Iris pigment epithelial cell (primary cell): ENCODE measurements at regions not wholly inside any gene's neighbourhood (a gene's known extent, or its start where the extent isn't known, plus 50 kb on each side); places are given as distances from the start of the nearest gene placed in this dataset.

Experiments
- DNase-seq: peaks from one replicate; pipeline ENCODE4 v3.0.0-alpha.2; 2011; ENCODE audit warnings: low read depth

GRCh38 chr20:25135031-25135430 lies 53.1 kb upstream of the VSX1 start:
- DNase-seq: no peak

DNA sequence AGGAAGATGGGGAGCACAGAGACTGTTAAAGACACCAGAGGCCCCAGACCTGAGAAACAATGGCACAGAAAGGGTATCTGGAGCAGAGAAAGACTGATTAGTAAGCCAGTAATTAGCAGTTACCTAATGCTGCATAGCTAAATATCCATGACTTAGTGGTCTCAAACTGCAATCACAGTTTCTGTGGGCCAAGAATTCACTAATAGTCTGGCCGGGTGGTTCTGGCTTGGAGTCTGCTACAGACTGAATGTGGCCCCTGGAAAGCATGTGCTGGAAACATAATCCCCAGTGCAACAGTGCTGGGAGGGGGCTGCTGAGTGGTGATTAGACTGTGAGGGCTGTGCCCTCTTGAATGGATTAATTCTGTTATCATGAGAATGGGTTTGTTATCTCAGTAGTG lies 54.1 kb upstream of the VSX1 start:
- no peak for DNase-seq

- peak; percentile 88 for DNase-seq
These were observed 55.0 kb upstream of the VSX1 start for GRCh38 chr20:25136643-25137559.

GRCh38 chr20:25139029-25139705 lies 56.3 kb upstream of the ENTPD6 start:
- no peak for DNase-seq

DNA sequence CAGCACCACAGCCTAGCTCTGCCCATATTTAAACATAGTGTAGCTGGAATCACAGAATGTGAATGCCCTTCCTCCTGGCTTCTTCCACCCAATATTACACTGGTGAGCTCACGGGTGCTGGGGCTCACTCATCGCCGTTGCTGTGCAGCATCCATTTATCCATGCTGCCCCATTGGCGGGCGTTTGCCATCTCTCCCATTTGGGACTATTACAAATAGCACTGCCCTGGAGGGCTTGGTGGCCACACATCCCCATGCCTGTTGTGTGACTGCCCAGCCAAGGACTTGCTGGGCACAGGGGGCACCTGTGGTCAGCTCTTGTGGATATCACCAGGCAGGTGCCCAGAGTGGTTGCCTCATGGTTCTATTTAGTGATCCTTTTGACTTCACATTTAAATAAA lies 54.5 kb upstream of the ENTPD6 start:
- DNase-seq: no peak

- no peak for DNase-seq
These were observed 53.1 kb upstream of the ENTPD6 start for GRCh38 chr20:25142435-25142834.

GRCh38 chr20:25145131-25145530 lies 50.4 kb upstream of the ENTPD6 start:
- DNase-seq: no peak
